ENCODE measurements at regions not wholly inside any gene's neighbourhood (a gene's known extent, or its start where the extent isn't known, plus 50 kb on each side); places are given as distances from the start of the nearest gene placed in this dataset.

DNA sequence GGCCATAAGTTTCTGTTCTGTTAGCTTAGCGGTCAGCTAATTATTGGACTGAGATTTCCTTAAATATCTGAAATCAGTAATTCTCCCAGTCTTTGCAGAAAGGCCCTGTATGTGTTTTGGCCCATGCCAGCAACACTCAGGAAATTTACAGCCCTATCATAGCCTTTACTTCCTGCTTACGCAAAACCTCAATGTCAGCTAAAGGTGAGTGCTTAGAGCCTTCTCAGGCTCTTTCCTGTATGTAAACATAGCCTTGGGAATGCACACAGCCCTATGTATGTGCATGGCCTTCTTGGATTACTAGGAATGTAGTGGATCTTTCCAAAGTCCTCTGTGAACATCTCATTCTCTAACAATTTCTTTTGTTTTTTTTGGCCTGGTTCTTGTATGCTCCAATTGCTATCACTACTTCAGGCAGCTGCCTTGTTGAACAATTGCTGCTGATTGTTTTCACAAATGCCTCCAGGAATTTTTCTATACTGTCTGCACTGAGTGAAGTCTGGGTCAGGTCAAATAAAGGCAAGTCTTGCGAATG lies 200.0 kb downstream of the PPP1R2C start:
- TF ChIP-seq, protein P1, sequence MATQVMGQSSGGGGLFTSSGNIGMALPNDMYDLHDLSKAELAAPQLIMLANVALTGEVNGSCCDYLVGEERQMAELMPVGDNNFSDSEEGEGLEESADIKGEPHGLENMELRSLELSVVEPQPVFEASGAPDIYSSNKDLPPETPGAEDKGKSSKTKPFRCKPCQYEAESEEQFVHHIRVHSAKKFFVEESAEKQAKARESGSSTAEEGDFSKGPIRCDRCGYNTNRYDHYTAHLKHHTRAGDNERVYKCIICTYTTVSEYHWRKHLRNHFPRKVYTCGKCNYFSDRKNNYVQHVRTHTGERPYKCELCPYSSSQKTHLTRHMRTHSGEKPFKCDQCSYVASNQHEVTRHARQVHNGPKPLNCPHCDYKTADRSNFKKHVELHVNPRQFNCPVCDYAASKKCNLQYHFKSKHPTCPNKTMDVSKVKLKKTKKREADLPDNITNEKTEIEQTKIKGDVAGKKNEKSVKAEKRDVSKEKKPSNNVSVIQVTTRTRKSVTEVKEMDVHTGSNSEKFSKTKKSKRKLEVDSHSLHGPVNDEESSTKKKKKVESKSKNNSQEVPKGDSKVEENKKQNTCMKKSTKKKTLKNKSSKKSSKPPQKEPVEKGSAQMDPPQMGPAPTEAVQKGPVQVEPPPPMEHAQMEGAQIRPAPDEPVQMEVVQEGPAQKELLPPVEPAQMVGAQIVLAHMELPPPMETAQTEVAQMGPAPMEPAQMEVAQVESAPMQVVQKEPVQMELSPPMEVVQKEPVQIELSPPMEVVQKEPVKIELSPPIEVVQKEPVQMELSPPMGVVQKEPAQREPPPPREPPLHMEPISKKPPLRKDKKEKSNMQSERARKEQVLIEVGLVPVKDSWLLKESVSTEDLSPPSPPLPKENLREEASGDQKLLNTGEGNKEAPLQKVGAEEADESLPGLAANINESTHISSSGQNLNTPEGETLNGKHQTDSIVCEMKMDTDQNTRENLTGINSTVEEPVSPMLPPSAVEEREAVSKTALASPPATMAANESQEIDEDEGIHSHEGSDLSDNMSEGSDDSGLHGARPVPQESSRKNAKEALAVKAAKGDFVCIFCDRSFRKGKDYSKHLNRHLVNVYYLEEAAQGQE (IDR thresholded peaks at IDR 0.05; ENCODE audit: low read depth) = no peak
- TF ChIP-seq, protein P2, sequence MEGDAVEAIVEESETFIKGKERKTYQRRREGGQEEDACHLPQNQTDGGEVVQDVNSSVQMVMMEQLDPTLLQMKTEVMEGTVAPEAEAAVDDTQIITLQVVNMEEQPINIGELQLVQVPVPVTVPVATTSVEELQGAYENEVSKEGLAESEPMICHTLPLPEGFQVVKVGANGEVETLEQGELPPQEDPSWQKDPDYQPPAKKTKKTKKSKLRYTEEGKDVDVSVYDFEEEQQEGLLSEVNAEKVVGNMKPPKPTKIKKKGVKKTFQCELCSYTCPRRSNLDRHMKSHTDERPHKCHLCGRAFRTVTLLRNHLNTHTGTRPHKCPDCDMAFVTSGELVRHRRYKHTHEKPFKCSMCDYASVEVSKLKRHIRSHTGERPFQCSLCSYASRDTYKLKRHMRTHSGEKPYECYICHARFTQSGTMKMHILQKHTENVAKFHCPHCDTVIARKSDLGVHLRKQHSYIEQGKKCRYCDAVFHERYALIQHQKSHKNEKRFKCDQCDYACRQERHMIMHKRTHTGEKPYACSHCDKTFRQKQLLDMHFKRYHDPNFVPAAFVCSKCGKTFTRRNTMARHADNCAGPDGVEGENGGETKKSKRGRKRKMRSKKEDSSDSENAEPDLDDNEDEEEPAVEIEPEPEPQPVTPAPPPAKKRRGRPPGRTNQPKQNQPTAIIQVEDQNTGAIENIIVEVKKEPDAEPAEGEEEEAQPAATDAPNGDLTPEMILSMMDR (IDR thresholded peaks at IDR 0.05 in 2 of 3, conservative IDR thresholded peaks at IDR 0.05 in 1 of 3; ENCODE audit: borderline replicate concordance in 1 of 3, insufficient read depth in 1 of 3, low read depth in 2 of 3, low read length in 2 of 3) = no peak
- TF ChIP-seq ZFX (IDR thresholded peaks at IDR 0.05) (no peak), ZNF274 (IDR thresholded peaks at IDR 0.05; ENCODE audit: low read depth, low read length) (no peak)
- TF ChIP-seq, protein P3, sequence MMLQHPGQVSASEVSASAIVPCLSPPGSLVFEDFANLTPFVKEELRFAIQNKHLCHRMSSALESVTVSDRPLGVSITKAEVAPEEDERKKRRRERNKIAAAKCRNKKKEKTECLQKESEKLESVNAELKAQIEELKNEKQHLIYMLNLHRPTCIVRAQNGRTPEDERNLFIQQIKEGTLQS (IDR thresholded peaks at IDR 0.05) = no peak
